Right cardiac atrium (tissue), 5 donors: ENCODE measurements at regions not wholly inside any gene's neighbourhood (a gene's known extent, or its start where the extent isn't known, plus 50 kb on each side); places are given as distances from the start of the nearest gene placed in this dataset.

Experiments used
- ATAC-seq, 2 donors: fragments of 200-7000 bp; cut with Tn5 transposase; one replicate each; pipeline versions ENCODE4 v1.8.0 to v1.9.1; 2020; ENCODE audit warnings: moderate library complexity in 2 of 2, mild to moderate bottlenecking in 1 of 2
- DNase-seq, 3 donors: peaks; one replicate each; pipeline ENCODE4 v3.0.0-alpha.2; 2020
- H3K27ac ChIP-seq: one replicate; pipeline ENCODE4 v1.5.1; 2013; ENCODE audit warnings: mild to moderate bottlenecking, low read length, control low read depth, moderate library complexity
- H3K27me3 ChIP-seq: one replicate; pipeline ENCODE4 v1.6.1; 2013; ENCODE audit not compliant: control insufficient read depth, insufficient read depth
- H3K4me1 ChIP-seq: one replicate; pipeline ENCODE4 v1.6.1; 2013; ENCODE audit warnings: low read length; ENCODE audit not compliant: control insufficient read depth, insufficient read depth
- H3K4me3 ChIP-seq: one replicate; pipeline ENCODE4 v1.5.1; 2013; ENCODE audit warnings: low read length, control low read depth
- H3K9me3 ChIP-seq: one replicate; pipeline ENCODE4 v1.6.1; 2013; ENCODE audit warnings: low read length; ENCODE audit not compliant: control insufficient read depth
- WGBS: extraction: QIAGEN DNeasy Blood & Tissue Kit; methylation state at CpG from one replicate; pipeline ENCODE4 v1.1.7; 2013; 5-methylcytosine and 5-hydroxymethylcytosine counted together
- intact Hi-C, 4 donors: fragments of 100-400 bp; cut with DNase I; formaldehyde crosslinking; loops; one replicate each; pipeline versions ENCODE4 v1.11.0 to v1.14.0; 2022 to 2023
- donor health status: healthy with polysubstance abuse.
- donor health status: DM: no; HTN: yes; CAD: no.
- donor health status: DM: no; HTN: no; CAD: no.
- donor health status: DM: no; HTN: yes; CAD: no; lungs with severe emphysema.
- donor health status: DM: yes; HTN: yes; CAD: no.

DNA sequence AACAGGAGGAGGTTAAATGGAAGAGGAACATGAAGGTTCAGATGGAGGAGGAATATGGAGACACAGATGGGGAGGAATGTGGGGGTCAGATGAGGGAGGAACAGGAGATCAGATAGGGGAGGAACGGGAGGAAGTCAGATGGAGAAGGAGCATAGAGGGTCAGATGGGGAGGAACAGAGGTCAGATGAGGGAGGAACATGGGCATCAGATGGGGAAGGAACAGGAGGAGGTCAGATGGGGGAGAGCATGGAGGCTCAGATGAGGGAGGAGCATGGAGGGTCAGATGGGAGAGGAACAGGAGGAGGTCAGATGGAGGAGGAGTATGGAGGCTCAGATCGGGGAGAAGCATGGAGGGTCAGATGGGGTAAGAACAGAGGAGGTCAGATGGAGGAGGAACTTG lies 290.6 kb downstream of the BMP7 start:
- intact Hi-C loops = loop anchor here in 1 of 4 donors (10.0 kb wide), 1 partner anchor 421 kb away; no protein-coding TSS in a partner anchor
- 79% methylated on average over 2 of the region's 2 CpGs for WGBS
- no peak for ATAC-seq
- no peak for DNase-seq
- Histone ChIP-seq H3K4me3 (no peak overlapping the region), H3K4me1 (no peaks in the 10 kb centered on the region), H3K27me3 (no peaks in the 10 kb centered on the region), H3K27ac (no peak overlapping the region), H3K9me3 (peaks cover 3% of the 10 kb centered on the region)

DNA sequence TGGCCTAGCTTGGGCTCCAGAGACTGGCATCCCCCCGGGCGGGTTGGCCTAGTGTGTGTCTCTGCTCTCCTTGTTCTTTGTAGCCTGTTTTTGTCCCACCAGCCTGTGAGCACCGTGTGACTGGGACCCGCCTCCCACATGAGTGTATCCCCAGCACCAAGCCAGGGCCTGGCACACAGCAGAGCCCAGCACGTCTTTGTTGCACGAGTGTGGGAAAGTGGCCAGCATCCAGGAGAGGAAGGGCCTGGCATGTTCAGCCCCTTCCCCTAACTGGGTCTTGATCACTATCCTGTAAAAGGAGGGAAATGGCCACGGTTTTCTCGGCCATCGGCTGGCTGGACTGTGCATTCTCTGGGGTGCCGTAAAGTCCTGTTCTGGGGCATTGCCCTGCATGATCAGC lies 290.1 kb downstream of the BMP7 start:
- DNase-seq = no peak
- Histone ChIP-seq H3K4me3 (no peak overlapping the region), H3K4me1 (no peaks in the 10 kb centered on the region), H3K27me3 (no peaks in the 10 kb centered on the region), H3K9me3 (peaks cover 3% of the 10 kb centered on the region), H3K27ac (no peak overlapping the region)
- 75% methylated on average over 10 of the region's 10 CpGs for WGBS
- no peak for ATAC-seq
- intact Hi-C loops = loop anchor here in 1 of 4 donors (10.0 kb wide), 1 partner anchor 422 kb away; no protein-coding TSS in a partner anchor

DNA sequence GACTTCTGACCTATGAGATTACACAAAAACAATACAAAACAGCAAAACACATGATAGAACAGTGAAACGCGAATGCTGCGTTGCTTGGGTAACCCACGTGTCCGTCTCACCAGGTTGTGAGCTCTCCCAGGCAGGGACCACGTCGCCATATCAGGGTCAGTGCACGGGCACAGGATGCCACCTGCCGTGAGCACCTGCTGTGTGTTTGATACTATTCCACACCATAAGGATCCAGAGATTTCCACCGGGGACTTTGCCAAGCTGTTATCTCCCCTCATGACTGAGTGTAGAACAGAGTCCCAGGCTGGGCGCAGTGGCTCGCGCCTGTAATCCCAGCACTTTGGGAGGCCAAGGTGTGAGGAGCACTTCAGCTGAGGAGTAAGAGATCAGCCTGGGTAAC lies 288.0 kb downstream of the BMP7 start:
- H3K4me3 ChIP-seq = no peak overlapping the region
- intact Hi-C loops = loop anchor here in 1 of 4 donors (10.0 kb wide), 1 partner anchor 424 kb away; no protein-coding TSS in a partner anchor
- ATAC-seq = no peak
- no peaks in the 10 kb centered on the region for H3K4me1 ChIP-seq
- H3K27ac ChIP-seq = no peak overlapping the region
- 49% methylated on average over 13 of the region's 13 CpGs for WGBS
- no peak for DNase-seq
- H3K27me3 ChIP-seq = no peaks in the 10 kb centered on the region
- H3K9me3 ChIP-seq = peaks cover 3% of the 10 kb centered on the region

DNA sequence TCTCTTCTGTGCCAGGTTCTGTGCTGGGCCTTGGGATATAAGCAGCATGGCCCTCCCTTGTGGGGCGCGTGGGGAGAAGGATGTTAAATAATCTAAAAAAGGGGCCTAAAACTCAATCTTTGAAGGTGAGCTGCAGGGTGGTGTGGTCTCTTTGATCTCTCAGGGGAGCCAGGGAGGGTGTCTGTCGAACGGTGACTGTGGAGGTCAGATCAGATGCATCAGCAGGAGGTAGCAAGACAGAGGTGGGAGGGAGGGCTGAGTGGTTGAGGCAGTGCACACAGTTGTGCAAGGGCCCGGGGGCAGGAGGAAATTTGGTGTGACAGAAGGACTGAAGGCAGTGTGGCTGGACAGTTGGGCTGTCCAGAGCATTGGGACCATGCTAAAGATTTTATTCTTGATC lies 287.3 kb downstream of the BMP7 start:
- DNase-seq = no peak
- no peak for ATAC-seq
- Histone ChIP-seq H3K4me1 (no peaks in the 10 kb centered on the region), H3K4me3 (no peak overlapping the region), H3K9me3 (peaks cover 7% of the 10 kb centered on the region), H3K27me3 (no peaks in the 10 kb centered on the region), H3K27ac (no peak overlapping the region)
- WGBS = 59% methylated on average over 5 of the region's 5 CpGs
- intact Hi-C loops = loop anchor here in 1 of 4 donors (10.0 kb wide), 1 partner anchor 424 kb away; no protein-coding TSS in a partner anchor

DNA sequence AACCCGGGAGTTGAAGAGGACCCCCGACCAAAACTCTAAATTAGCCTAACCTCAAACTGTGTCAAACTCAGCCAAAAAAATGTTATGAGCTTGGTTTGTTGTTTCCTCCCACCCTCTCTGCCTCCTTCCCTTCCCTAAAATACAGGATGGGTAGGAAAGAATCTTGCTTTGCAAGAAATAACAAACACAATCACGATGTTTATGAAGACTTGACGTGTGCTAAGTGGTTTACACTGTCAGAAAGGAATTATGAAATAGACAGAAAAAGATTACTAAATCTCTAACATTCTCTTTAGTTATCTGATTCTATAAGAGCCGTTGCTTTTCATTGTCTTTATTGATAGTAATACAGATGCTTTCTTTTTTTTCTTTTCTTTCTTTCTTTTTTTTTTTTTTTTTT lies 285.1 kb downstream of the BMP7 start:
- ATAC-seq = no peak
- intact Hi-C loops = no loop called here
- WGBS = 63% methylated on average over 5 of the region's 5 CpGs

DNA sequence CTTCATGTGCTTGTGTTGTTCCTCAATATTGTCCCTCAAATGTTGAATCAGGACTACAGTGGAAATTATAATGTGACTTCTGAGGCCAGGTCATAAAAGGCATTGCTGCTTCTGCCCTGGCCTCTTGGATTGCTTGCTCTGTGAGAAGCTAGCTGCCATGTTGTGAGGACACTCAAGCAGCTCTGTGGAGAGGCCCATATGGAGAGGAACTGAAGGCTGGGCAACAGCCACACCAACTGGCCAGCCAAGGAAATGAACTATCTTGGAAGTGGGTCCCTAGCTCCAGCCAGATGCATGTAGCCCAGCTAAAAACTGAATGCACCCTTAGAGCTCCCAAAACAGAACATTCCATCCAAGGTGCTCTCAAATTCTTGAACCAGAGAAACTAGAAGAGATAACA lies 282.6 kb downstream of the BMP7 start:
- intact Hi-C loops = no loop called here
- H3K4me3 ChIP-seq = no peak overlapping the region
- ATAC-seq (no peak), DNase-seq (no peak)
- H3K4me1 ChIP-seq = no peaks in the 10 kb centered on the region
- no peaks in the 10 kb centered on the region for H3K27me3 ChIP-seq
- peaks cover 6% of the 10 kb centered on the region for H3K9me3 ChIP-seq
- no peak overlapping the region for H3K27ac ChIP-seq

More for the DNA sequence above, 285.1 kb downstream of the BMP7 start:
- DNase-seq = no peak
- H3K4me3 ChIP-seq = no peak overlapping the region
- H3K27ac ChIP-seq = no peak overlapping the region
- H3K27me3 ChIP-seq = no peaks in the 10 kb centered on the region
- H3K9me3 ChIP-seq = peaks cover 9% of the 10 kb centered on the region
- H3K4me1 ChIP-seq = no peaks in the 10 kb centered on the region

DNA sequence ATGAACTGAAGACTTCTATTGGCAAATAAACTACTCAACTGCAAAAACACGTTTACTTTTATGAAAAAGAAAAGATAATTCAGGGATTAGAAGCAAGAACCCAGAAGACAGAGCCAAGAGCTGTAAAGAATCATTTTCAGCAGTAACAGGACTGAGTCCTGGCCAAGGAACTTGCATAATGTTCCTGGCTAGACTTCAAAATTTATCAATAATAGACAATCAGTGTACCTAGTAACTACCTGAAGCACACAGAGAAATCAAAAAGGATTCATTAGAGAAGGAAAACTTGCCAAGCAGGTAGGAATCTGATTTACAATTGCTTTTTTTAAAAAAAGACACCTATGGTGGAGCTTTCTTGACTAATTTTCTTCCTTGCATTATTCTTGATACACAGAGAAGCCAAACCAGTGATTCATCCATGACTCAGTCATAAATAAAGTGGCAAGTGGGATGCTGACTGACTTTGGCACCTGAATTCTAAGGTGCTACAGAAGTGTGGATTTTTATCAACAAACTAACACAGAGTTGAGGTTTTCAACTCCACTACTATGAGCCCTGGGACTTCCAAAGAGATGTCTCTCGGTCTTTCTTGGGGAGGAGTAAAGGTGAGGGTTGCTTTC lies 281.3 kb downstream of the BMP7 start:
- intact Hi-C loops = no loop called here
- WGBS = 46% methylated on average over 2 of the region's 2 CpGs
- H3K27me3 ChIP-seq = no peaks in the 10 kb centered on the region

DNA sequence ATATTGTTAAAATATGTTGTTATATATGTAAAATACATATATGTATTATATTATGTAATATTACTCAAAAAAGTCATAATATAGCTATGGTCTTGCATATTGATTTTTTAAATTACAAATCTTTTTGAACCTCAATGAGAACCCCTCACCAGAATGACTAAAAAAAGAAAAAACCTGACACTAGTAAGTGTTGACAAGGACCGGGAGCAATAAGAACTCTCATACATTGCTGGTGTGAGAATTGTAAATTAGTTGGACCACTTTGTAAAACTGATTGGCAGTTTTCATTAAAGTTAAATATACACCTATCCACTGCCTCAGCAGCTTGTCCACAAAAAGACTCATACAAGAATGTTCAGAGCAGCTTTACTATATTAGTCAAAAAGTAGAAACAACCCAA lies 280.0 kb downstream of the BMP7 start:
- ATAC-seq = no peak
- Histone ChIP-seq H3K27me3 (no peaks in the 10 kb centered on the region), H3K4me3 (no peak overlapping the region), H3K27ac (no peak overlapping the region), H3K9me3 (peaks cover 6% of the 10 kb centered on the region), H3K4me1 (no peaks in the 10 kb centered on the region)
- 94% methylated on average over 1 of the region's 1 CpG for WGBS
- DNase-seq = no peak
- intact Hi-C loops = no loop called here

More for the DNA sequence above, 281.3 kb downstream of the BMP7 start:
- Histone ChIP-seq H3K4me1 (no peaks in the 10 kb centered on the region), H3K4me3 (no peak overlapping the region), H3K9me3 (peaks cover 6% of the 10 kb centered on the region), H3K27ac (no peak overlapping the region)
- ATAC-seq = no peak
- DNase-seq = no peak

DNA sequence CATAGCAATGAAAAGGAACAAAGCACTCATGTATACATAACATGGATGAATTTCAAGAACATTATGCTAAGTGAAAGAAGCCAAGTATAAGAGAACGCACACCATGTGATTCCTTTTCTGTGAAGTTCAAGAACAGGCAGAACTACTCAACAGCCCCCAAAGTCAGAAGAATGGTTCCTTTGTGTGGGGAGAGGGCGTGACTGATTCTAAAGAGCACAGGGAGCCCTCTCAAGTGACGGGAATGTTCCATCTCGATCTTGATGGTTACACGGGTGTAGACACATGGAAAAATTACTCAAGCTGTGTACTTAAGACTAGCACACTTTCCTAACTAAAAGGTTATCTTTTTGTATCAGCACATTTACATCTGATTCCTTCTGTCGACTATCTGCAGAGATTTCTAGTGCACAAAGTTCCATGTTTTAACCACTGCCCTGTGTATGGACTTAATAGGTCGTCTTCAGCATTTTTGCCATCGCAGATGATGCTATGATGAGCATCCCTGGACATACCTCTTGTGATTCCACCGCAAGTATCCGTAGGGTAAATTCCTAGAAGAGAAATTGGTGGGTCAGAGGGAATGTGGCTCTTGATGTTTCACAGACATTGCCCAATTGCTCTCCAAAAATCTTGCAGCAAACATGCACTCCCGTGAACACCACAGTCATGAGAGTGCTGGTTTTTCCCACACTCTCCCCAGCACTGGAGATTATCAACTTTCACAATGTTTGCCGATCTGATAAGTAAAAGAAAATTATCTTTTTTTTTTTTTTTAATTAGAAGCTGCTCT lies 279.3 kb downstream of the BMP7 start:
- no peak overlapping the region for H3K4me3 ChIP-seq
- WGBS = 78% methylated on average over 12 of the region's 12 CpGs
- intact Hi-C loops = no loop called here
- no peaks in the 10 kb centered on the region for H3K27me3 ChIP-seq
- DNase-seq (no peak), ATAC-seq (no peak)
- H3K4me1 ChIP-seq = no peaks in the 10 kb centered on the region
- no peak overlapping the region for H3K27ac ChIP-seq
- H3K9me3 ChIP-seq = peaks cover 6% of the 10 kb centered on the region

DNA sequence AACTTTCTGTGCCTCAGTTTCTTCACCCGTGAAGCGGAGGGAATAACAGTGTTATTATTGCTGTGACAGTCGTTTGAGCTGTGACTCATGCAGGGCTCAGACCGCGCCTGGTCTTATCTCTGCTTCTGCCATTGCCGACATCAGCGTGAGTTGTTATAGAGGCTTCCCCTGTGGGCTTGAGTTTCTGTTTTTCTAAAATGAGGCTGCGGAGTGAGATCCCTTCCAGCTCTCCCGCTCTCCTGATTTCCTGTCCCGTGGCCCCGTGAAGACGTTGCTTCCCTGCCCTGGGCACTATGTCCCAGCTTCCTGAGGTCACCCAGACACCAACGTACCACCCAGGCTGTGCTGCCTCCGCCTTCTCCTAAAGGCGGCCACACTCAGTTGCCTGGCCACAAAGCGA lies 278.5 kb downstream of the BMP7 start:
- Histone ChIP-seq H3K4me1 (no peaks in the 10 kb centered on the region), H3K4me3 (no peak overlapping the region), H3K27ac (no peak overlapping the region), H3K9me3 (peaks cover 6% of the 10 kb centered on the region), H3K27me3 (no peaks in the 10 kb centered on the region)
- 30% methylated on average over 16 of the region's 16 CpGs for WGBS
- no peak for DNase-seq
- ATAC-seq = no peak
- intact Hi-C loops = no loop called here

DNA sequence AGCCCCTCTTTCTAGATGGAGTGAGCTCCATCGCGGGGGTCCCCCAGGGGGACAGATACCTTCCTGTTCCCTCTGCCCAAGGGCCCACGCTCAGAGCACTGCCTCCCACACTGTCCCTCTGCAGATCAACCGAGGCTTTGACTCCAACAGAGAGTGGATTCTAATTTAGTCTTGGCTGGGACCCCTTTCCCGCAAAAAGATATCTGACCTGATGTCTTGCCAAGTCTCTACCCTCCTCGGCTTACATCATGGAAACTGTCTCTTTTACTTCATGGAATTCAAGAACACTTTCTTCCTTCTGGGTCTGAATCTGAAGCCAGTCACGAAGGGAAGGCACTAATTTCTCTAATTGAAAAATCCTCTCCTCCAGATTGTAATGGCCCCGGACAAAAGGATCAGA lies 278.0 kb downstream of the BMP7 start:
- Histone ChIP-seq H3K4me3 (no peak overlapping the region), H3K9me3 (peaks cover 6% of the 10 kb centered on the region), H3K4me1 (no peaks in the 10 kb centered on the region), H3K27ac (no peak overlapping the region), H3K27me3 (no peaks in the 10 kb centered on the region)
- intact Hi-C loops = no loop called here
- DNase-seq = no peak
- ATAC-seq = no peak
- 39% methylated on average over 8 of the region's 8 CpGs for WGBS
